ENCODE measurements at regions not wholly inside any gene's neighbourhood (a gene's known extent, or its start where the extent isn't known, plus 50 kb on each side); places are given as distances from the start of the nearest gene placed in this dataset.

- DNase-seq (ENCODE audit: low spot score), result no peak
These were observed 516.9 kb upstream of the TENM4 start for GRCh38 chr11:79957702-79958101.

DNA sequence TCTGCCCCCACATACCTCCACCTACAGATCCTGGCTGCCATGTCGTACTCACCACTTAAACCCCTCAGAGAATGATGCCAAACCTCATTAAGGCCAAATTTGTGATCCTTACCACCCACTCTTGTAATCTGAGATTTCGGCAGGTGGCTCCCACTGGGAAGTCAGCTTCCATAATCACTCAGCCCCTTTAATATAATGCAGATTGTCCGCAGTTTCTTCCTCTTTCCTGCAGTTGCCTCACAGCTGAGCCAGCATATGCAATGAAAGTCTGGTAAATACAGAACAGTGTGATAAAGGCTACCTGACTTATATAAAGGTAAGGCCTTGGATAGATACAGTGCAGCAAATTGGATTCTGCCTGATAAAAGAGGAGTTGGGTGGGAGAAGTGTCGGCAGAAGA, 515.2 kb upstream of the TENM4 start:
- no peak for DNase-seq (ENCODE audit: low spot score)

GRCh38 chr11:79953629-79954028, 512.8 kb upstream of the TENM4 start:
- DNase-seq (ENCODE audit: low spot score), result no peak

DNA sequence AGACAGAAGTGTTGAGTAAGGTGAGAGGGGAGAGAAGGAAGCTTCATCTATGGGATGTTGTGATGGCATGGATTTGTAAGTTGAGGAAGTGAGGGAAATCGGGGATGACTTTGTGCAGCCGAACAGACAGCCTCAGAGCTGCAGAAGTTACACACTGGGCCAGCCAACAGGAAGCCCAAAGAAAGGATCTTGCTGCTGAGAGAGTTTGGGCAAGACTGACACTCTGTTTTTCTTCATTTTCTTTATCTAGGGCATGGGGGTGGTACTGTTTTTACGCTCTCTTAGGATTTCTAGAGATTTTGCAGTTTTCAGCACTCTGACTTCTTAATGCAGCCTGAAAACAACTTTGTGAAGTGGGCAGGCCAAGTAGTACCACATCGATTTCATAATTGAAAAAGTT, 509.9 kb upstream of the TENM4 start:
- no peak for DNase-seq (ENCODE audit: low spot score)

DNA sequence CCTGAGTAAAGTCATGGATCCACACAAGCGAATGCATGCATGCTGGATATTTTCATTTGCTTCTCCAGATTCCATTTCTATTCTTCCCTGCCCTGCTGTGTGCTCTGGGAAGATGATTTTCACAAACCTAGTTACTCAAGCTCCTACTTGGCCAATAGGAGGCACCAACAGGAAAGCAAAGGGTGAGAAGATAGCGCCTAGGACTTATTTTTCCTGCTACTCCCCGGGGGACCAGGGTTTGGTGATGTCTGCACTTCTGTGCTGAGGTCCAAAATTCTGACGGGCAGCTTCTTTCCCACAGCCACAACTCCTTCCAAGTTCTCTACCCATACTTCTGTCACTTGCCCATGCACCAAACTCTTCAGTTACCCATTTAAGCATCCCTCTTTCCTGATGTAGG, 509.3 kb upstream of the TENM4 start:
- no peak for DNase-seq (ENCODE audit: low spot score)

GRCh38 chr11:79949574-79949973, 508.7 kb upstream of the TENM4 start:
- DNase-seq (ENCODE audit: low spot score), result no peak

GRCh38 chr11:79942646-79943045, 501.8 kb upstream of the TENM4 start:
- DNase-seq (ENCODE audit: low spot score), result no peak

- no peak for DNase-seq (ENCODE audit: low spot score)
These were observed 501.3 kb upstream of the TENM4 start for GRCh38 chr11:79942090-79942489.

DNA sequence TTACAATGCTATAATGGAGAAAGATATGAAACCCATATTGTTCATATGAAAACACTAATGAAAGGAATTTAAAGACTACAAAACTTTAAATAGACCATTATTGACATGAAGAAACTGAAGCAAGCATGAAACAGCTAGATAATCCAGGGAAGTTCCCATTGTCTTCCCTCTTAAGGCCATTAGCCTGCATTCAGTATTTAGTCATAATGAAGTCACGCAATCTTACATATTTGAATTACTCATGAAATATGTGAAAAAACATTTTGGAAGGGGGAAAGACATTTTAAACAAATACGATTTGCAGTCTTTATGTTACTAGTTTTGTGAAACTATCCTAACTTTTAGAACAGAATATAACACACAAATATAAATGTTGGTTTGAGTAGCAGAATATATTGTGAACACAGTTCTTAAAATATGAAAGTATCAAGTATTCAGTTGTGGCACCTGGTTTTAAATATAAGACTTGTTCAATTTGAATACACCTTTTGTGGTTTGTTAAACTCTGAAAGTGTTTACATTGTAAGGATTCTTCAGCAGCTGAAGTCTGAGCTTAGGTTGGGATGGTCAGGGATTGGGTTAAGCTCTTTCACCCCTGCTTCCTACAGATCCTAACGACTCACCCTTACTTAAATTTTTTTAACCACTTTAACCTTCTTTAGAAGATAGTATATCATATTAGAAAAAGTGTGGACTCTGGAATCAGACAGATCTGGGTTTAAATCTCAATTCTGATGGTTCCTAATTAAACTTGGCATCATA, 500.3 kb upstream of the TENM4 start:
- DNase-seq (ENCODE audit: low spot score), result no peak

DNA sequence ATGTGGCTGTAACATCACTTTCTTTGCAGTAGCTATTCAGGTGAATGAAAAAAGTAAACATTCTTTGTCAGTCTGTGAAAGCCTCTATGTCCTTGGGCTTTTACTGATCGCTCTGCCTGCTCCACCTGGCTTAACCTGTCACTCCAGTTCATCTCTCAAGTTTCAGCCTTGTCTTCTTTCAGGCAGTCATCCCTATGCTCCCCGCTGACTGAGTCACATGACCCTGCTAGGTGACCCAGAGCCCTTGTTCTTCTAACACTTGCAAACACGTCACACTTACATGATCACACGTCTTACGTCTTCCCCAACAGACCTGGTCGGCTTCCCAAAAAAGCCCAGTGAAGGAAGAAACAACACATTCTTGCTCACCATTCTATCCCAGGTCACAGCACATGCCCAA, 499.3 kb upstream of the TENM4 start:
- DNase-seq (ENCODE audit: low spot score), result no peak

DNA sequence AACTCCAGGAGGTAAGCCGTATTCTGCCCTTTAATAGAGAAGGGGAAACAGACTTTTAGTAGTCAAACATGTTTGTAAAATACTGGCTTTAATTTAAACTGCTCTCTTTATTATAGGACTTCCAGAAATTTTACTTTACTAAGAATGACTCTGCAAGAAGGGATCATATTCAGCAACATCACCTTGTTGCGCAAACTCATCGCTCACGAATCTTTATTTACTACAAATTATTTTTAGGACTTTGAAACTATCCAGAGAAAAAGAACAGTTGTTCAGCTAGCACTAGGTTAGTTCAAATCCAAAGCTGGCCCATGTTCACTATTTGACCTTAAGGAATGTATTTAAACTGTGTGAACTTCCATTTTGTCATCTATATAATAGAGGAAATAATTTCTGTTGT, 498.3 kb upstream of the TENM4 start:
- no peak for DNase-seq (ENCODE audit: low spot score)

DNA sequence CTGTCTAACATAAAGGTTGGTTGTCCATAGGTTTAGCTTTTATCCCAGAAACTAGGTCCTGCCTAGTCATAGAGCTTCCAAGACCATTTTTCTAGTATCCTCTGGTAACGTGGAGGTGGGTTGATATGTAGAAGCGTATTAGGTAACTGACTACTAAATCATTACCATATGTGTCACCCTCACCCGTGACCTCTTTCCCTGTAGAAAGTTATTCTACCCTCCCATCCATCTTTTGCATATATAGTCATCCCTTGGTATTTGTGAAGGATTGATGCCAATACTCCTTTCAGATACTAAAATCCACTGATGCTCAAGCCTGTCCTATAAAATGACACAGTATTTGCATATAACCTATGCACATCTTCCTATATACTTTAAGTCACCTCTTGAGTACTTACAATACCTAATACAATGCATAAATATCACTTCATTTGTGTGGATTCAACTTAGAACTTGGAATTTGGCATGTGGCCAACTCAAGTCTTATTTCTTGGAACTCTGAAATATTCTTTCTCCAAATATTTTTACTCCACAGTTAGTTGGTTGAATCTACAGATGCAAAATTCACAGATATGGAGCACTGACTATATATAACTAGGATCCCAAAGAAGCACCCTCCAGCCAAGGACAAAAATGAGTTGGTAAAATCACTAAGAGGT, 497.0 kb upstream of the TENM4 start:
- DNase-seq (ENCODE audit: low spot score), result no peak

- DNase-seq (ENCODE audit: low spot score), result no peak
These were observed 491.8 kb upstream of the TENM4 start for GRCh38 chr11:79932612-79933011.

GRCh38 chr11:79931692-79932091, 490.9 kb upstream of the TENM4 start:
- DNase-seq (ENCODE audit: low spot score), result no peak

- no peak for DNase-seq (ENCODE audit: low spot score)
These were observed 485.9 kb upstream of the TENM4 start for GRCh38 chr11:79926707-79927106.

DNA sequence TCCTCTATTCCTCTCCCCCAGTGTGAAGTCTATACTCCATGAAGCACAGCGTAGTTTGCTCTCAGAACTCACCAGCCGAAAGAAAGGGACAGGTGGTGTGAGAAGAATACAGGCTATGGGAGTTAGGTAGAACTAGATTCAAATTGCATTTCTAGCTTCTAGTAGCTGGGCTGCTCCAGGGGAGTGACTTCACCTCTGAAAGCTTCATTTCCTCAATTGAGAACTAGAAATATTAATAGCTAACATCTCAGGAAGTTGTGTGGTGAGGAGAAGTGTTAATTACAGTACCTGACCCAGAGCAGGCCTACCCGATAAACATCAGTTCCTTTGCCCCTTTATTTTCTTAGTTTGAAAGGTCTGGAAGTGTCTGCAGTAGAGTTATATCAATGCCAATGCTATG, 484.7 kb upstream of the TENM4 start:
- no peak for DNase-seq (ENCODE audit: low spot score)

GRCh38 chr11:79922641-79923040, 481.8 kb upstream of the TENM4 start:
- DNase-seq (ENCODE audit: low spot score), result no peak

GRCh38 chr11:79920480-79920879, 479.6 kb upstream of the TENM4 start:
- DNase-seq (ENCODE audit: low spot score), result no peak

DNA sequence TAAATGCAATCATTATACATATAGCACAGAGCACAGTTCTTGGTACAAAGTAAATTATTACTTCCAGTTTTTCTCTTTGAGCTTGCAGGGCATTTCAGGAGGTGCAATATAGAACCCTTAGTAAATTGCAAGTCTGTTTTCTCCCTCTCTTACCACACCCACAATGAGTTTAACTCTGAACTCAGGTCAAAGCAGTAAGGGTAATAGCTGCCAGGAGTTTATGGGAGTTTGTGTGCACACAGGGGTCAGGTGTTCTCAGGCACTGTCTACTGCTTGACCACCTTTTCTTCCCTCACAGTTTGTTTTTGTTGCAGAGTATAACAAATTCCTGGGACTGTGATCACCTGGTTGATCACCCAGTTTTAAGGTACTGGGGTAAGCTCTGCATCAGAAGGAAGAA, 478.5 kb upstream of the TENM4 start:
- DNase-seq (ENCODE audit: low spot score), result no peak

DNA sequence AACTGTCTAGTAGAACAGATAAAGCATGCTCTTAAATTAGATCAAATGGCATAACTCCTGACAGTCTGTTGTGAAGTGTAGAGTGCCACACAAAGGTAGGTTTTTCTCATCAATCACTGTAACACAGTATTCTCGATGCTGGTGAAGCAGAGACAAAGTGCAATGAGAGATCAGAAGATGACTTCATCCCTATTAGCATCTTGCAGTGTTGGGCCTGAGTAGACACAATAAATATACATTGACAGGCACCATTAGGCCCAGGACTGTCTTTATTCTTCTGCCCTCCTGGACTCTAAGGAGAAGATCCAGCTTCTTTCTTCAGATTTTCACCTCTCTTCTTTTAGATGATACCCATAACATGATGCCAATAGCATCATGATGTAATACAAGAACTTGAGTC, 478.0 kb upstream of the TENM4 start:
- no peak for DNase-seq (ENCODE audit: low spot score)

- no peak for DNase-seq (ENCODE audit: low spot score)
These were observed 465.3 kb upstream of the TENM4 start for GRCh38 chr11:79906164-79906563.

- no peak for DNase-seq (ENCODE audit: low spot score)
These were observed 461.7 kb upstream of the TENM4 start for GRCh38 chr11:79902493-79902892.

GRCh38 chr11:79897896-79898295, 457.1 kb upstream of the TENM4 start:
- DNase-seq (ENCODE audit: low spot score), result no peak

GRCh38 chr11:79896258-79896657, 455.4 kb upstream of the TENM4 start:
- DNase-seq (ENCODE audit: low spot score), result no peak
